Heart right ventricle (tissue), 16 donors: ENCODE measurements at regions not wholly inside any gene's neighbourhood (a gene's known extent, or its start where the extent isn't known, plus 50 kb on each side); places are given as distances from the start of the nearest gene placed in this dataset.

Experiments used
- ATAC-seq, 8 donors: fragments of 200-7000 bp; cut with Tn5 transposase; one replicate each; pipeline ENCODE4 v1.9.1; 2020; ENCODE audit warnings: mild to moderate bottlenecking in 8 of 8, moderate library complexity in 8 of 8, moderate number of reproducible peaks in 1 of 8
- DNase-seq, 2 donors: peaks; one replicate each; pipeline ENCODE4 v3.0.0-alpha.2; 2020
- H3K27ac ChIP-seq, 10 donors: fragments of 200-600 bp; sonication (generic) in 2 of 10; one replicate each; pipeline versions ENCODE4 v1.5.0 to v1.8.0; 2020 to 2022; ENCODE audit warnings: mild to moderate bottlenecking in 3 of 10
- H3K27me3 ChIP-seq, 7 donors: fragments of 200-600 bp; one replicate each; pipeline ENCODE4 v1.8.0; 2021 to 2022; ENCODE audit warnings: mild to moderate bottlenecking in 2 of 7
- H3K36me3 ChIP-seq, 9 donors: fragments of 200-600 bp; sonication (generic) in 1 of 9; one replicate each; pipeline versions ENCODE4 v1.5.0 to v1.8.0; 2020 to 2022; ENCODE audit warnings: mild to moderate bottlenecking in 2 of 9
- H3K4me1 ChIP-seq, 9 donors: fragments of 200-600 bp; sonication (generic) in 1 of 9; one replicate each; pipeline versions ENCODE4 v1.5.0 to v1.8.0; 2020 to 2022; ENCODE audit warnings: mild to moderate bottlenecking in 4 of 9
- H3K4me3 ChIP-seq, 10 donors: fragments of 200-600 bp; sonication (generic) in 2 of 10; one replicate each; pipeline versions ENCODE4 v1.5.0 to v1.8.0; 2020 to 2022; ENCODE audit warnings: mild to moderate bottlenecking in 7 of 10, moderate library complexity in 2 of 10
- H3K9me3 ChIP-seq, 11 donors: fragments of 200-600 bp in 10 of 11; sonication (generic) in 2 of 11; one replicate each; pipeline versions ENCODE4 v1.5.0 to v1.8.0; 2013 to 2022; ENCODE audit warnings: mild to moderate bottlenecking in 2 of 11, control low read depth in 1 of 11, moderate library complexity in 1 of 11
- WGBS, 2 donors: extraction: QIAGEN DNeasy Blood & Tissue Kit; methylation state at CpG; one replicate each; pipeline ENCODE4 v1.1.7; 2013; ENCODE audit warnings: inconsistent platforms in 1 of 2; 5-methylcytosine and 5-hydroxymethylcytosine counted together
- intact Hi-C, 10 donors: fragments of 100-400 bp; cut with DNase I; formaldehyde crosslinking; loops; one replicate each; pipeline versions ENCODE4 v1.11.1 to v1.14.2; 2022
- TF ChIP-seq, protein P1 (sequence below), 9 donors: fragments of 200-600 bp; sonication (generic) in 2 of 9; IDR thresholded peaks; one replicate each; pipeline versions ENCODE4 v1.5.0 to v1.8.0; 2021 to 2022; ENCODE audit warnings: antibody characterized with exemption in 9 of 9, mild to moderate bottlenecking in 5 of 9, moderate library complexity in 1 of 9
- donor health status: Arrhythmogenic right ventricular cardiomyopathy.
- donor health status: ischemic (EF 13 %, LVEDD 7.1; RV severe dilation, severe dysfunction).
- donor health status: healthy with polysubstance abuse.
- donor health status: DM: no; HTN: yes; CAD: no.
- donor health status: DM: no; HTN: no; CAD: no.
- donor health status: ischemic (EF 25% LVEDD 6.9; RV normal size, moderate dysfunction).
- donor health status: ischemic (EF 25% LVEDD 5.7; RV mildly dilated, moderate dysfunction).
- donor health status: healthy.
- donor health status: DM: yes; HTN: yes; CAD: no.
- donor health status: Ischemic cardiomyopathy.
- donor health status: ischemic (EF 35%, LVEDD 5.7; RV mildly dilated, moderate dysfunction).
- donor health status: nonischemic (EF 11% LVEDD 7.7; RV severe dilation, severe dysfunction).
- donor health status: DM: yes; HTN: yes; CAD: no.
- donor health status: PGD.
- donor health status: ischemic (EF 29% LVEDD 5.4; RV normal size, mild dysfunction).
- donor health status: nonischemic (EF 23%, LVEDD 6.1; RV moderate dilation, normal function).

DNA sequence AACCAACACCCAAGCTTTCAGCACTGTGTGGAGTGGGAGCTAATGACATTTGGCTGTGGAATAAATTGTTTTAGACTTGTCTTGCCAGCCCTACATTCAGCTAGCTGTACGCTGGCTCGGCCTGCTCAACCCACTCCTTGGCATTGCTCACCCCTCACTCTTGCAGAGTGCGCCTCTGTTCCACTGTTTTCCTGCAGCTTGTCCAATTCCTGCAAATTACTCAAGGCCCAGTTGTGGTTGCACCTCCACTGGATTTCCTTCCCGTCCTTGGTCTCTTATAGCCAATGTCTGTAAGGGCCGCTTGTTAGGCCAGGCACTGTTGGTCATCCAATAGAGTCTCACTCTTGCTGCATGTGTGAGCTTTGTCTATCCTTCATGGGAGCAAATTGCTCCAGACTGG, 55.5 kb upstream of the ADRA1D start:
- Histone ChIP-seq H3K4me1 (peaks cover 0 to 8% (median 0%) of the 10 kb centered on the region in 9 donors), H3K4me3 (no peak overlapping the region), H3K27me3 (no peaks in the 10 kb centered on the region), H3K9me3 (no peaks in the 10 kb centered on the region), H3K27ac (no peak overlapping the region), H3K36me3 (no peaks in the 10 kb centered on the region)
- WGBS, 2 donors: 94% methylated on average over 5 of the region's 5 CpGs
- ATAC-seq (no peak), DNase-seq (no peak)
- intact Hi-C loops: no loop called here
- TF ChIP-seq, protein P1, sequence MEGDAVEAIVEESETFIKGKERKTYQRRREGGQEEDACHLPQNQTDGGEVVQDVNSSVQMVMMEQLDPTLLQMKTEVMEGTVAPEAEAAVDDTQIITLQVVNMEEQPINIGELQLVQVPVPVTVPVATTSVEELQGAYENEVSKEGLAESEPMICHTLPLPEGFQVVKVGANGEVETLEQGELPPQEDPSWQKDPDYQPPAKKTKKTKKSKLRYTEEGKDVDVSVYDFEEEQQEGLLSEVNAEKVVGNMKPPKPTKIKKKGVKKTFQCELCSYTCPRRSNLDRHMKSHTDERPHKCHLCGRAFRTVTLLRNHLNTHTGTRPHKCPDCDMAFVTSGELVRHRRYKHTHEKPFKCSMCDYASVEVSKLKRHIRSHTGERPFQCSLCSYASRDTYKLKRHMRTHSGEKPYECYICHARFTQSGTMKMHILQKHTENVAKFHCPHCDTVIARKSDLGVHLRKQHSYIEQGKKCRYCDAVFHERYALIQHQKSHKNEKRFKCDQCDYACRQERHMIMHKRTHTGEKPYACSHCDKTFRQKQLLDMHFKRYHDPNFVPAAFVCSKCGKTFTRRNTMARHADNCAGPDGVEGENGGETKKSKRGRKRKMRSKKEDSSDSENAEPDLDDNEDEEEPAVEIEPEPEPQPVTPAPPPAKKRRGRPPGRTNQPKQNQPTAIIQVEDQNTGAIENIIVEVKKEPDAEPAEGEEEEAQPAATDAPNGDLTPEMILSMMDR (IDR thresholded peaks at IDR 0.05): no peak

DNA sequence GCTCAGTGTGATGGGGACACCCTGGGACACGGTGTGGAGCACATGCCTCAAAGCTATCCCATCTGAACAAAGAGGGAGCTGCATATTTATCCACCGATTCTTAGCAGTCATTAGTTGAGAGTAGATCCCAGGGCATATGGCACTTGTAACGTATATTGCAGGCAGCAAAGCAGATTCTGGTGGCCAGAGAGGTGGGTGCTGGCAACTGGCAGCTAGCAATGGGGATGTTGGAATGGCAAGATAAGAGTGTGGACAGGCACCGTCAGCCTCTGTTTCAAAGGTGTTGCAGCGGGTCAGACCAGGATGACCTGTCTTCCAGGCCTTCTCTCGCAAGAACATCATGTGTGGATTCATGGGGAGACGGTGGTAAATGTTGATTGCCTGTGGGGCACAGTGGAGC, 54.0 kb upstream of the ADRA1D start:
- Histone ChIP-seq H3K27ac (no peak overlapping the region), H3K27me3 (peaks cover 0 to 3% (median 0%) of the 10 kb centered on the region in 7 donors), H3K4me3 (no peak overlapping the region), H3K36me3 (no peaks in the 10 kb centered on the region), H3K9me3 (no peaks in the 10 kb centered on the region), H3K4me1 (peaks cover 0 to 13% (median 0%) of the 10 kb centered on the region in 9 donors)
- DNase-seq (no peak), ATAC-seq (no peak)
- TF ChIP-seq, protein P1 (IDR thresholded peaks at IDR 0.05): no peak
- WGBS, 2 donors: 83 to 86% methylated on average over 7 of the region's 7 CpGs
- intact Hi-C loops: no loop called here

DNA sequence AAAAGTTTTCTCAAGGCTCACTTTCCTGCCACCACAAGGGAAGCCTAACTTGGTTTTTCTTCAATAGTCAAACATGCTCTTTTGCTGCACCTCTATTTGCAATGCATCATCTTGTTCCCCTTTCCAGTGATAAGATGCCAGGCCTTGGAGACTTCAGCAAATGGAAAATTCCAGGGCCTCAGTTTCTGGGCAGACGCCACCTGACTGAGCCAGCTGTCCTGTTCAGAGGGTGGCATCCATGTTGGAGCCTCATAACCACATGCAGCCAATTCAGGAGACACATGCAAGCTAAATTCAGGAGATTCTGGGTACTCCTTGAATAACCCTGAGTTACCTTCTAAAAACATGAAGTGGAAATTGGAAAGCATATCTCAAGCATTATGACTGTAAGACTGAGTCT, 51.8 kb upstream of the ADRA1D start:
- Histone ChIP-seq H3K4me1 (peaks cover 0 to 25% (median 0%) of the 10 kb centered on the region in 9 donors), H3K27ac (no peak overlapping the region), H3K36me3 (no peaks in the 10 kb centered on the region), H3K27me3 (peaks cover 0 to 3% (median 0%) of the 10 kb centered on the region in 7 donors), H3K4me3 (no peak overlapping the region), H3K9me3 (no peaks in the 10 kb centered on the region)
- DNase-seq (no peak), ATAC-seq (no peak)
- TF ChIP-seq, protein P1 (IDR thresholded peaks at IDR 0.05): no peak
- WGBS, 2 donors: 83 to 95% methylated on average over 1 of the region's 1 CpG
- intact Hi-C loops: no loop called here

DNA sequence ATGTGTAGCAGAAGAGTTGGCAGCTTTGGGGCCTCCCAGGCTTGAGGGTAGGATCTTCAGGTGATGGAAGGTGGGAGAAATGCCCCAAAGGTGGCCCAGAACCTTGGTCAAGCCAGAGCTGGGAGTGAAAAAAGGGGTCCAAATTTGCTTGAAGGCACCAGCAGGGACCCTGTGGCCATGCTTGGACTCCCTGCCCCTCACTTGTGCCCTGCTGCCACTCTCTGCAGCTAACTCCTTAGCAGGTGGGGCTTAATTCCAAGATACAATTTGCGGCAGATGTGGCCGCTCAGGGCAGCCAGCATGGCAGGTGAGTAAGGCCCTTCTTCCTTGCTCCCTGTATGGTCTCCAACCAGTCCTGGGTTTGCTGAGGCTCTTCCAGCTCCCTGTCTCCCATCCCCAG, 51.3 kb upstream of the ADRA1D start:
- Histone ChIP-seq H3K4me1 (peaks cover 0 to 25% (median 0%) of the 10 kb centered on the region in 9 donors), H3K4me3 (no peak overlapping the region), H3K27me3 (peaks cover 0 to 3% (median 0%) of the 10 kb centered on the region in 7 donors), H3K9me3 (no peaks in the 10 kb centered on the region), H3K27ac (no peak overlapping the region), H3K36me3 (no peaks in the 10 kb centered on the region)
- DNase-seq (no peak), ATAC-seq (no peak)
- intact Hi-C loops: no loop called here
- 90 to 96% methylated on average over 2 of the region's 2 CpGs for WGBS, 2 donors
- TF ChIP-seq, protein P1 (IDR thresholded peaks at IDR 0.05): no peak
